Small intestine (tissue), 7 donors: ENCODE measurements at regions not wholly inside any gene's neighbourhood (a gene's known extent, or its start where the extent isn't known, plus 50 kb on each side); places are given as distances from the start of the nearest gene placed in this dataset.

Source experiments
- DNase-seq, 2 donors: peaks; one replicate each; pipeline versions ENCODE4 v3.0.0 to v3.0.0-alpha.2; 2013
- FAIRE-seq: peaks from 2 replicates; lab custom pipeline; 2012; peaks lifted over from hg19 to GRCh38; lab: Jason Lieb, UNC
- H3K27ac ChIP-seq, 3 donors: one replicate each; pipeline ENCODE4 v1.5.1; 2013; ENCODE audit warnings: low read length in 2 of 3, mild to moderate bottlenecking in 2 of 3, control low read depth in 1 of 3, inconsistent platforms in 1 of 3, low read depth in 1 of 3, moderate library complexity in 1 of 3
- H3K27me3 ChIP-seq, 3 donors: one replicate each; pipeline ENCODE4 v1.6.1; 2013; ENCODE audit warnings: low read length in 3 of 3, inconsistent platforms in 1 of 3; ENCODE audit not compliant: control insufficient read depth in 3 of 3, insufficient read depth in 3 of 3
- H3K36me3 ChIP-seq, 3 donors: one replicate each; pipeline ENCODE4 v1.6.1; 2013; ENCODE audit warnings: low read length in 3 of 3, inconsistent platforms in 1 of 3, low read depth in 1 of 3, mild to moderate bottlenecking in 1 of 3, moderate library complexity in 1 of 3; ENCODE audit not compliant: control insufficient read depth in 3 of 3, insufficient read depth in 2 of 3
- H3K4me1 ChIP-seq, 3 donors: one replicate each; pipeline ENCODE4 v1.6.1; 2013; ENCODE audit warnings: low read length in 2 of 3, inconsistent platforms in 1 of 3, low read depth in 1 of 3, mild to moderate bottlenecking in 1 of 3, moderate library complexity in 1 of 3; ENCODE audit not compliant: control insufficient read depth in 3 of 3, insufficient read depth in 2 of 3
- H3K4me3 ChIP-seq, 3 donors: one replicate each; pipeline ENCODE4 v1.5.1; 2013; ENCODE audit warnings: low read length in 3 of 3, control low read depth in 1 of 3, inconsistent platforms in 1 of 3, low read depth in 1 of 3, mild to moderate bottlenecking in 1 of 3, moderate library complexity in 1 of 3
- H3K9me3 ChIP-seq, 2 donors: one replicate each; pipeline ENCODE4 v1.6.1; 2013; ENCODE audit warnings: low read depth in 1 of 2, low read length in 1 of 2; ENCODE audit not compliant: control insufficient read depth in 2 of 2, insufficient read depth in 1 of 2
- WGBS, 3 donors: extraction: QIAGEN DNeasy Blood & Tissue Kit; methylation state at CpG; one replicate each; pipeline ENCODE4 v1.1.7; 2013; 5-methylcytosine and 5-hydroxymethylcytosine counted together
- donor health status: healthy with polysubstance abuse.
- donor health status: control.
- donor health status: control.
- donor health status: Bipolar disorder and iron deficiency.
- donor health status: healthy.

DNA sequence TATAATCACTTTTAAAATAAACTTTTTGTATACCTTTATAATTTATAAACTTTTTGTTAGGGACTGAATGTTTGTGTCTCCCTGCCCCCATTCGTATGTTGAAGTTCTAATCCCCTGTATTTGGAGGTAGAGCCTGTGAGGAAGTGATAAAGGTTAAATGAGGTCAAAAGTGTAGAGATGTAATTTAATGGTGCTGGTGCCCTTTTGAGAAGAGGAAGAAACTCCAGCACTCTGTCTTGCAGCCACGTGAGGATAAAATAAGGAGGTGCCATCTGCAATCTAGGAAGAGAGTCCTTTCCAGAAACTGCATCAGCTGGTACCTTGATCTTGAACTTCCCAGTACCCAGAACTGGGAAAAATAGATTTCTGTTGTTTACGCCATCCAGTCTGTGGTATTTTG is 106.1 kb upstream of the RGMA start:
- H3K9me3 ChIP-seq = peaks cover 0 to 9% of the 10 kb centered on the region in 2 donors
- peaks cover 0 to 5% (median 0%) of the 10 kb centered on the region in 3 donors for H3K27me3 ChIP-seq
- no peak for FAIRE-seq
- H3K4me3 ChIP-seq = no peak overlapping the region
- no peaks in the 10 kb centered on the region for H3K36me3 ChIP-seq
- no peak for DNase-seq
- H3K4me1 ChIP-seq = no peaks in the 10 kb centered on the region
- H3K27ac ChIP-seq = no peak overlapping the region
- 50 to 57% (median 55%) methylated on average over 3 of the region's 3 CpGs for WGBS, 3 donors

DNA sequence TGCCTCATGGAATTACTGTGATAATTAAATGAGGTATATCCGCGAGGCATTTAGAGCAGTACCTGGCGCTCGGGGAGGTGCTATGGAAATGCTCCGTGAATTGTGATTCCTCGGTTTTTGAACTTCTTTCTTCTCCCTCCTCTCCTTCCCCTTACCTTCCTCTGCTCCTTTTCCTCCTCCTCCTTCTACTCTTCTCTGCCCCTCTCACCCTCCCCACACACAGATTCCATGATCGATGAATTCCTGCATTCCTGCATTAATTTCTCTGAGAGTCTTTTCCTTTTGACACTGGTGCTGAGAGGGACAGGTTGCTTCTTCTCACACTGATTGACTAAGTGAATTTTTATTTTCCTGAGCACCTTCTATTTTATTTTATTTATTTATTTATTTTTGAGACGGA is 101.2 kb upstream of the RGMA start:
- FAIRE-seq = no peak
- H3K4me1 ChIP-seq = no peaks in the 10 kb centered on the region
- no peak overlapping the region for H3K4me3 ChIP-seq
- no peak overlapping the region for H3K27ac ChIP-seq
- peaks cover 0 to 8% (median 2%) of the 10 kb centered on the region in 3 donors for H3K27me3 ChIP-seq
- 84 to 85% (median 84%) methylated on average over 8 of the region's 8 CpGs for WGBS, 3 donors
- no peaks in the 10 kb centered on the region for H3K36me3 ChIP-seq
- DNase-seq = no peak
- H3K9me3 ChIP-seq = no peaks in the 10 kb centered on the region

DNA sequence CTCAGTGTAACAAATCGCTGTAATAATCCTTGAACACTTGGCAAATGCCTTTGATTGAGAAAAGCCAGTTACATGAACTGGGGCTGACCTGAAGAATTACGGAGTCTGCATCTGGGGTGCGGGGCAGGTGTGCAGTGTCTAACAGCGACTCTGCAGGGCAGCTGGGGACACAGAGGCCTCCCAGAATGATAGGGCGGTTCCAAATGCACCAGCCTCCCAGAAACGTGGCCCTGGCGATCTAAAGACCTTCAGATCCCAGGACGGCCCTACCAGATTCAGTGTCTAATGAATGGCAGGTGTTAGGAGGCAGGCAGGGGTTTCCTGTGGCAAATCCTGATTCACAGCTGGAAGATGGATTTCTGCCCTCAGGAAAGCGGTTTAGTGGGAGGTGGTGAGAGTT is 100.5 kb upstream of the RGMA start:
- no peak overlapping the region for H3K27ac ChIP-seq
- DNase-seq (no peak), FAIRE-seq (no peak)
- no peaks in the 10 kb centered on the region for H3K36me3 ChIP-seq
- WGBS, 3 donors = 10 to 38% (median 21%) methylated on average over 9 of the region's 9 CpGs
- peaks cover 0 to 8% (median 2%) of the 10 kb centered on the region in 3 donors for H3K27me3 ChIP-seq
- no peaks in the 10 kb centered on the region for H3K9me3 ChIP-seq
- no peak overlapping the region for H3K4me3 ChIP-seq
- no peaks in the 10 kb centered on the region for H3K4me1 ChIP-seq

DNA sequence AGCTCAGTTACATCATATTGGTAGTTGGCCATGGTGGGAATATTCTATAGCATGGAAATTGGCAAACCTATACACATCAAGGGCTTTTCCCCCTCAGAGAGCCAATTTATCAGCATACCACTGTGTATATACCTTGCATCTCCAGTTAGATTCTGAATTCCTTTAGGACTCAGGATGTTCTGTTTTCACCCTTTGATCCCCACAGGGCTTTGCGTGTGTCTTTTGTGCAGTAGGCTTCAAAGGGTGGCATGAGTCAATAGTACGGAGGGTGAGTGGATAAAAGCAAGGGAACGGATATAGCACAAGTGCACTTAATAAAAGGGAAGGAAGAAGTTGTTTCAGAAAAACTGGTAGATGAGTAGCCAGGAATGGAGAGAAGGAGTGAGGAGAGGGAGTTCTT is 99.2 kb upstream of the RGMA start:
- FAIRE-seq (no peak), DNase-seq (no peak)
- 80 to 88% (median 81%) methylated on average over 3 of the region's 3 CpGs for WGBS, 3 donors
- no peaks in the 10 kb centered on the region for H3K4me1 ChIP-seq
- H3K9me3 ChIP-seq = no peaks in the 10 kb centered on the region
- H3K4me3 ChIP-seq = no peak overlapping the region
- no peak overlapping the region for H3K27ac ChIP-seq
- H3K27me3 ChIP-seq = peaks cover 0 to 8% (median 2%) of the 10 kb centered on the region in 3 donors
- no peaks in the 10 kb centered on the region for H3K36me3 ChIP-seq

DNA sequence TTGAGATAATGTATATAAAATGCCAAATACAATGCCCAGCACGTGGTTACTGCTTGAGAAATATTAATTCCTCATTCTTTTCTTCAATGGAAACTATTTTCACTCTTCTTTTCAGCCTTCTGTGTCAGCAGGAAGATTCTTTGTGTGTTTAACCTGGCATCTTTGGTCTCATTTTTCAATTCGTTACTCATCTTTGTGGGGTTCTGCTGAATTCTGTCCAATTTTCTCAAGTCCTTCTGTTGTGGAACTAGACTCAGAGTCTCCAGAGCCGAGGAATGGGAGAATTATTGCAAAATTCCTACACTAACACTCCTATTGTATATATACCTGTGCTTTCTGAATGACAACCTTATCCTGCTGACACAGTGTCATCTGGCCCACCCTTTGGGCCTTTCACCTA is 96.8 kb upstream of the RGMA start:
- peaks cover 0 to 8% (median 2%) of the 10 kb centered on the region in 3 donors for H3K27me3 ChIP-seq
- H3K4me1 ChIP-seq = peaks cover 0 to 2% (median 0%) of the 10 kb centered on the region in 3 donors
- no peak overlapping the region for H3K4me3 ChIP-seq
- no peak for DNase-seq
- H3K9me3 ChIP-seq = no peaks in the 10 kb centered on the region
- H3K36me3 ChIP-seq = no peaks in the 10 kb centered on the region
- WGBS, 3 donors = 64 to 77% (median 65%) methylated on average over 3 of the region's 3 CpGs
- FAIRE-seq = no peak
- no peak overlapping the region for H3K27ac ChIP-seq

DNA sequence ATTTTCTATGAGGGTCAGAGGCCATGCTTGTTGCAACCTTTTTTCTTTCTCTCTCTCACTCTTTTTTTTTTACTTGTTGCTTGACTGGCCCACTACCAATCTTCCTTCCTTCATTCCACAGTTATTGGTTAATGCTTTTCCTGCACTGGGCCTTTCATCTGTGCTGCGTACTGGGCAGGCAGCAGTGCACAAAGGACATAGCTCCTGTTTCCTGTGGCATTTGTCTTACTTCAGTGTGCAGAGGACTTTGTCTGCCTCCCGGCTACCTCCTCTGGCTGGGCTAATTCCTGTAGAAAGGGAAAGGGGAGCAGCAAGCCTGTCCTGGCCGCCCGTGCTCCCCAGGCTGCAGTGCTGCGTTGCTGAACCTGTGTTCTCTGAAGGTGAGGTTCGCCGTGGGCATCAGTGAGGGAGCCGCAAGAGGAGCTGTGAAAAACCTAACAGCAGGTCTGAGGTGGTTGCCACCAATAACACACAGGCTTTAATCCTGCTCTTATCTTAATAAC is 93.7 kb upstream of the RGMA start:
- H3K4me1 ChIP-seq = peaks cover 5 to 9% (median 7%) of the 10 kb centered on the region in 3 donors
- 19 to 56% (median 47%) methylated on average over 8 of the region's 8 CpGs for WGBS, 3 donors
- no peak overlapping the region for H3K27ac ChIP-seq
- peak in 1 of 2 donors; percentile 46 for DNase-seq
- no peak for FAIRE-seq
- H3K4me3 ChIP-seq = no peak overlapping the region
- no peaks in the 10 kb centered on the region for H3K9me3 ChIP-seq
- no peaks in the 10 kb centered on the region for H3K27me3 ChIP-seq
- H3K36me3 ChIP-seq = no peaks in the 10 kb centered on the region

DNA sequence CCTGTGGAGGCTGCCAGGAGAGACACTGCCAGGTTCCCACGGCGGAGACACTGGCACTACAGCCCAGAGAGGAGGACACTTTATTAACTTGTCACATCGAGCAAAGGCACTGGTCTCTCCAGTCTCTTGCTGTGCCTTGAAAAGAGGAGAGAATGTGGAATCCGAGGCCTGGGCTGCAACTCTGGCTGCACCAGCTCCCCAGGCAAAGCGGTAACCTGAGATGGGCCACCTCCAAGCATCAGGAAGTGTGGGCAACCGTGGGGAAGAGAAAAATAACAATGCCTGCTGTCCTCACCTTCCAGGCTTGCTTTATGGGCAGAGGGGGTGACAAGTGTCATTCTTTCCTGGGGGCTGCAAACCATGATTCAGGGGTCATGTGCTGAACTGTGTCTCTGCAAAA is 91.6 kb upstream of the RGMA start:
- no peaks in the 10 kb centered on the region for H3K27me3 ChIP-seq
- DNase-seq (no peak), FAIRE-seq (no peak)
- H3K4me3 ChIP-seq = no peak overlapping the region
- peaks cover 5 to 9% (median 7%) of the 10 kb centered on the region in 3 donors for H3K4me1 ChIP-seq
- no peaks in the 10 kb centered on the region for H3K36me3 ChIP-seq
- no peaks in the 10 kb centered on the region for H3K9me3 ChIP-seq
- H3K27ac ChIP-seq = no peak overlapping the region
- 62 to 75% (median 72%) methylated on average over 6 of the region's 6 CpGs for WGBS, 3 donors

DNA sequence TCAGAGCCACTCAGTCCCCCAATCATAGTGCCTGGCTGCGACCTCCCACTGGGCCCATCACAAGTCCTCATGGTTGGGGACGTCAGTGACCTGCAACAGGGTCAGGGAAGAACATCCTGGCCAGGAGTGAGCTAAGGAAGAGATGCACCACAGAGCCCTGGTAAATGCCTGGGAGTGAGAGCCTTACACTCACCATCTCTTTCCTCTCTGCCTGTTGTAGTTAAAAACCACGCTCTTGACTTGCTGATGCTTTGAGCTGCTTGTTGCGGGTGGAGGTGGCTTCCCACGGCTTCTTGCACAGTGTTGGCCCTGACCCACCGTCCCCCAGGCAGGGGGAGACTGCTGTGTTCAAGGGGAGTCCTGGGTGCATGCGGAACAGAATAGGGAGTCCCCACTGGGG is 91.1 kb upstream of the RGMA start:
- no peak for FAIRE-seq
- Histone ChIP-seq H3K27me3 (no peaks in the 10 kb centered on the region), H3K4me3 (no peak overlapping the region), H3K27ac (no peak overlapping the region), H3K4me1 (peaks cover 5 to 9% (median 7%) of the 10 kb centered on the region in 3 donors), H3K36me3 (no peaks in the 10 kb centered on the region), H3K9me3 (no peaks in the 10 kb centered on the region)
- no peak for DNase-seq
- WGBS, 3 donors = 81 to 96% (median 89%) methylated on average over 7 of the region's 7 CpGs

DNA sequence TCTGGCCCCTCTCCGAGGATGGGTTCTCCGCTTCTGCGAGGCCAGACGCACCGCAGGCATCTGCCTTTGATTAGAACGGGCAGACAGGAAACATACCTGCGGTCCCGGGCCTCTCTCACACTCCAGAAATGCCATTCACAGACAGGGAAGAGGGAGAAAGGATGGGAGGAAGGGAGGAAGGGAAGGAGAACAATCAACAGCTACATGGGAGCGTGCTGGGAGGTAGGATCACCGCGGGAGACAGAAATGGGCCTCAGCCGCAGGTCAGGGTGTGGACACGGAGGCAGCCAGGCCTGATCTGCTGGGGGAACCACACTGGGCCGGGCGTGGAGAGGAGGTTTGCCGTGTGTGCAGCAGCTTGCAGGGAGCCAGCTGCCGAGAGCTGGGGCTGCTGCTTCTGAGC is 90.7 kb upstream of the RGMA start:
- no peaks in the 10 kb centered on the region for H3K27me3 ChIP-seq
- FAIRE-seq (no peak), DNase-seq (peak in 1 of 2 donors; percentile 16)
- no peaks in the 10 kb centered on the region for H3K36me3 ChIP-seq
- H3K4me1 ChIP-seq = peaks cover 5 to 9% (median 7%) of the 10 kb centered on the region in 3 donors
- peak overlapping the region in 1 of 3 donors; percentile 38 for H3K27ac ChIP-seq
- H3K9me3 ChIP-seq = no peaks in the 10 kb centered on the region
- 69 to 72% (median 70%) methylated on average over 17 of the region's 17 CpGs for WGBS, 3 donors
- H3K4me3 ChIP-seq = no peak overlapping the region
